GM13976 (cell line): ENCODE measurements at regions not wholly inside any gene's neighbourhood (a gene's known extent, or its start where the extent isn't known, plus 50 kb on each side); places are given as distances from the start of the nearest gene placed in this dataset.
"Not testable (repeated sequence)": the region's sequence is repeated elsewhere in the genome, so short reads cannot be mapped to it uniquely, and the experiment has no call there.

Experiments
- DNase-seq: peaks from one replicate; pipeline ENCODE4 v3.0.0; 2012; ENCODE audit warnings: low spot score
- CTCF ChIP-seq: IDR thresholded peaks from 2 replicates; pipeline ENCODE4 v1.5.1; 2012; ENCODE audit warnings: borderline replicate concordance, mild to moderate bottlenecking; ENCODE audit not compliant: insufficient read depth; ENCODE audit errors: extremely low read depth, missing control alignments, control extremely low read depth
- in situ Hi-C: fragments of 300-500 bp; cut with MboI; formaldehyde crosslinking; loops from one replicate; pipeline ENCODE4 v1.12.0; 2022; ENCODE audit warnings: low sequenced_read_pairs, mixed read lengths, inconsistent platforms; ENCODE audit not compliant: unreplicated experiment

- in situ Hi-C loops: no loop called here
- TF ChIP-seq CTCF: no peak
- no peak for DNase-seq
These were observed 756.7 kb upstream of the SEMA6D start for GRCh38 chr15:46960581-46960980.

DNA sequence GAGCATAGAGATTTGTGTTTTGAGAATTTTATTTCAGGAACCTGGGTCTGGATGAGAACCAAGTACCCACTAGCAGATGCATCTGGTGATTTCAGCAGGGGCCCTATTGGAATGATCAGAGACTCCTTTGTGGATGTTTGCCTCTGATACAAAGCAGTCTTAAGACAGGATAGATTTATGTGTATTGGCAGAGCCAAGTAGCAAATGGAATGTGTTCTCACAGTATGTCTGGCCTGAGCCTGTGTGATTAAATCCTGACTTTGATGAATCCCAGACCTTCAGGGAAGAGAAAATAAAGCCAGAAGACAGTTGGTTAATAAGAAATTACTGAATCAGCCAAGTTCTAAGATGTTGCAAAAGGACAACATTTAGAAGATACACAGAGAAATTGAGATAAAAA is 755.5 kb upstream of the SEMA6D start:
- TF ChIP-seq CTCF: no peak
- DNase-seq: no peak
- in situ Hi-C loops: no loop called here

GRCh38 chr15:46988055-46988454 is 729.2 kb upstream of the SEMA6D start:
- DNase-seq: not testable (repeated sequence)

DNA sequence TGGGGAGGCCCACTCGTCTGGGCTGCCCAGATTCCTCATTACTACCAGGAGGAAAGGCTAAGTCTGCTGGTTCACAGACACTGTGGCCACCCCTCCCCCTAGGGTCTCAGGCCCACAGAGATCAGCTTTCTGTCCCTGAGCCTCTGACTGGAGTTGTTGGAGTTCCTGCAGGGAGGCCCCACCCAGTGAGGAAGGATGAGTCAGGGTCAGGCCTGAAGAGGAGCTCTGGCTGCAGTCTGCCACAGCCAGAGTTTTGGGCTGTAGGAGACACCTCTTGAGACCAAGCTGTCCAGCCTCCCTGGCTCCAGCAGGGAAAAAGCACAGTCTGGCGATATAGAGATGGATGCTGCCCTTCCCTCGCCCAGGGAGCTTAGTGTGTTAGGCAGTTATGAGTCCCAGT is 720.9 kb upstream of the SEMA6D start:
- no peak for DNase-seq
- in situ Hi-C loops: no loop called here
- TF ChIP-seq CTCF: no peak

More at GRCh38 chr15:46988055-46988454, 729.2 kb upstream of the SEMA6D start:
- in situ Hi-C loops: not testable (repeated sequence)

- TF ChIP-seq CTCF: no peak
- in situ Hi-C loops: no loop called here
- no peak for DNase-seq
These were observed 719.8 kb upstream of the SEMA6D start for GRCh38 chr15:46997501-46997900.

- no peak for TF ChIP-seq CTCF
- DNase-seq: no peak
- in situ Hi-C loops: no loop called here
These were observed 713.7 kb upstream of the SEMA6D start for GRCh38 chr15:47003568-47003967.

DNA sequence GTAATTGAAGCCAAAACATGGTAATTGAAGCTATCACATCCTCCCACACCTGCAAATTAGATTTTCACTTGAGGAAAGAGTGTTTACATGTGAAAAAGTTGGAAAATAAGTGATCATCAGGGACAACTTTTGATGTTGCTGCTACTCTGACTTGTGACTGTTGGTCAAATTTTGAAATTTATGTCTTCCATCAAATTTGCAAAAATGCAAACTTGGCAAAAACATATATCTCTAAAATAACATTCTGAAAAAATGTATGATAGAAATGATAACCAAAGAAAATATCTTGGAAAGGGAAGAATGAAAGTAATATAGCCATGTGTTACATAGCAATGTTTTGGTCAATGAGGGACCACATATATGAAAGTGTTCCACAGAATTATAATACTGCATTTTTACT is 703.9 kb upstream of the SEMA6D start:
- no peak for DNase-seq
- in situ Hi-C loops: no loop called here

More for the DNA sequence above, 703.9 kb upstream of the SEMA6D start:
- TF ChIP-seq CTCF: no peak
